ENCODE measurements at regions not wholly inside any gene's neighbourhood (a gene's known extent, or its start where the extent isn't known, plus 50 kb on each side); places are given as distances from the start of the nearest gene placed in this dataset.

DNA sequence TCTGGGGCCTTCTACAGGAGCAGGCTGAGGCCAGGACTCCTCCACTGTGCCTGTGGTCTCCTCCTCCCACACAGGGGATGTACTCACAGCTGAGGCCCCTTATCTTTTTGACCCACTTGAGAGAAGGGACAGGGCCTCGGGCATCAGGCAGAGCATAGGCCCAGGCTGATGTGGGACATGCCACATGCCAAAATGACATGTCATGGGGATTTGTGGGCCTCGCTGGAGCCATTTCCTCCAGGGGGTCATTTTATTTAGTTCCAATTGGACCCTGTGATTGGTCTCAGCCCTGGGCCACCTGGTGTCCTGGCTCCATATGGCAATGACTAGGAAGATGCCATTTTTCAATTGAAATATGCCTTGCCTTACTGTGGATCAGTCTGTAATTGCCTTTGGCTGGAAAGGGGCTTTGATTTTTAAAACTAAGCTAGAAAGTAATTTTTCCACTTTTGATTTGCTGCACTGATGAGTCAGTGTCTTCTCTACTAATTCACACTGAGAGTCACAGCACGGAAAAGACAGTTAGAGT lies 171.1 kb upstream of the NAV2 start (continued):
- TF ChIP-seq, protein P1, sequence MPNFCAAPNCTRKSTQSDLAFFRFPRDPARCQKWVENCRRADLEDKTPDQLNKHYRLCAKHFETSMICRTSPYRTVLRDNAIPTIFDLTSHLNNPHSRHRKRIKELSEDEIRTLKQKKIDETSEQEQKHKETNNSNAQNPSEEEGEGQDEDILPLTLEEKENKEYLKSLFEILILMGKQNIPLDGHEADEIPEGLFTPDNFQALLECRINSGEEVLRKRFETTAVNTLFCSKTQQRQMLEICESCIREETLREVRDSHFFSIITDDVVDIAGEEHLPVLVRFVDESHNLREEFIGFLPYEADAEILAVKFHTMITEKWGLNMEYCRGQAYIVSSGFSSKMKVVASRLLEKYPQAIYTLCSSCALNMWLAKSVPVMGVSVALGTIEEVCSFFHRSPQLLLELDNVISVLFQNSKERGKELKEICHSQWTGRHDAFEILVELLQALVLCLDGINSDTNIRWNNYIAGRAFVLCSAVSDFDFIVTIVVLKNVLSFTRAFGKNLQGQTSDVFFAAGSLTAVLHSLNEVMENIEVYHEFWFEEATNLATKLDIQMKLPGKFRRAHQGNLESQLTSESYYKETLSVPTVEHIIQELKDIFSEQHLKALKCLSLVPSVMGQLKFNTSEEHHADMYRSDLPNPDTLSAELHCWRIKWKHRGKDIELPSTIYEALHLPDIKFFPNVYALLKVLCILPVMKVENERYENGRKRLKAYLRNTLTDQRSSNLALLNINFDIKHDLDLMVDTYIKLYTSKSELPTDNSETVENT (CRISPR knock-in tag; IDR thresholded peaks at IDR 0.05) = no peak
- TF ChIP-seq FOSL1 (tag; conservative IDR thresholded peaks at IDR 0.05) (no peak), ZNF239 (CRISPR knock-in tag; IDR thresholded peaks at IDR 0.05) (no peak), NR4A1 (CRISPR knock-in tag; IDR thresholded peaks at IDR 0.05) (no peak), NR4A1 (tag; IDR thresholded peaks at IDR 0.05) (no peak)
- TF ChIP-seq, protein P2, sequence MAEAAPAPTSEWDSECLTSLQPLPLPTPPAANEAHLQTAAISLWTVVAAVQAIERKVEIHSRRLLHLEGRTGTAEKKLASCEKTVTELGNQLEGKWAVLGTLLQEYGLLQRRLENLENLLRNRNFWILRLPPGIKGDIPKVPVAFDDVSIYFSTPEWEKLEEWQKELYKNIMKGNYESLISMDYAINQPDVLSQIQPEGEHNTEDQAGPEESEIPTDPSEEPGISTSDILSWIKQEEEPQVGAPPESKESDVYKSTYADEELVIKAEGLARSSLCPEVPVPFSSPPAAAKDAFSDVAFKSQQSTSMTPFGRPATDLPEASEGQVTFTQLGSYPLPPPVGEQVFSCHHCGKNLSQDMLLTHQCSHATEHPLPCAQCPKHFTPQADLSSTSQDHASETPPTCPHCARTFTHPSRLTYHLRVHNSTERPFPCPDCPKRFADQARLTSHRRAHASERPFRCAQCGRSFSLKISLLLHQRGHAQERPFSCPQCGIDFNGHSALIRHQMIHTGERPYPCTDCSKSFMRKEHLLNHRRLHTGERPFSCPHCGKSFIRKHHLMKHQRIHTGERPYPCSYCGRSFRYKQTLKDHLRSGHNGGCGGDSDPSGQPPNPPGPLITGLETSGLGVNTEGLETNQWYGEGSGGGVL (CRISPR knock-in tag; IDR thresholded peaks at IDR 0.05) = no peak

DNA sequence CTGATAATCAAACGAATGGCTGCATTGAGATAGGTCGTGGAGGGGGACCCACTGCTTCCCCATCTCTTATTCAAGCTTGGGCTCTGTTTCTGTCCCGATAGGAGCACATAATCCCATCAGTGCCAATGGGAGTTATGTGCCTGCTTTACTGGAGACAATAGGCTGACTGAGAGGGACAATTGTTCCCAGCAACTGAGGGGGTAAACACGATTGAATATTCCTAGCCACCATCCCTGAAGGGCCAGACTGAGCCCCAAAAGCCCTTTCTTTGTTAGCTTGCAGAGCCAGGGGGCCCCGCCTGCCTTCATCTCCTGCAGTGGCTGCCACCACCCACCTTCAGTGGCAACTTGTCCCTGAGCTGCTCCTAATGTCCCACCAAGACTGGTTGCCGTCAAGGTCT lies 172.8 kb upstream of the NAV2 start:
- BruUV-seq (replicated peaks) = no TSS peak
- H3K27ac ChIP-seq (ENCODE audit: extremely low read depth, low read depth, low read length) = no peak overlapping the region
- in situ Hi-C loops (cut with MboI) = loop anchor here (10.0 kb wide), 1 partner anchor 225 kb away; no protein-coding TSS in a partner anchor
- FAIRE-seq (no peak), DNase-seq (ENCODE audit: extremely low read depth in 1 of 4, low spot score in 3 of 4) (no peak), ATAC-seq (no peak)
- 0% methylated on average over 6 of the region's 6 CpGs for WGBS (ENCODE audit: insufficient coverage, low coverage, missing lambda C conversion rate)
- no peak overlapping the region for H3K9ac ChIP-seq (ENCODE audit: insufficient read depth in 1 of 2, low read depth in 2 of 2, low read length in 2 of 2)
- no peaks in the 10 kb centered on the region for H3K9me3 ChIP-seq (replicated peaks; ENCODE audit: control insufficient read depth, insufficient read depth, low read depth, low read length)
- peaks cover 0 to 13% of the 10 kb centered on the region in 2 experiments; a peak in 2 of 5 replicates for H3K27me3 ChIP-seq (ENCODE audit: control insufficient read depth in 2 of 2, insufficient read depth in 2 of 2, low read length in 2 of 2)
- H3K9me1 ChIP-seq (ENCODE audit: control insufficient read depth, insufficient read depth, low read length) = no peaks in the 10 kb centered on the region
- H3K4me1 ChIP-seq (replicated peaks in 1 of 2; ENCODE audit: control insufficient read depth in 2 of 2, insufficient read depth in 2 of 2, low read length in 2 of 2) = no peaks in the 10 kb centered on the region
- H3K79me2 ChIP-seq (ENCODE audit: control insufficient read depth, insufficient read depth, low read length) = no peaks in the 10 kb centered on the region
- no peak overlapping the region for H3K4me2 ChIP-seq (ENCODE audit: insufficient read depth, low read length)
- no peak overlapping the region for H2AFZ ChIP-seq (ENCODE audit: low read depth, low read length)
- POLR2A ChIA-PET = interaction anchor here (0.6 kb wide), 1 partner anchor 142 kb away, joined by 3 read pairs; no protein-coding TSS in a partner anchor
- intact Hi-C loops (cut with micrococcal nuclease) = no loop called here
- CTCF ChIA-PET (ENCODE audit: low intra/inter-chr PET ratio) = no interaction called here
- H3K36me3 ChIP-seq (ENCODE audit: control insufficient read depth, insufficient read depth, low read length) = no peaks in the 10 kb centered on the region
- H4K20me1 ChIP-seq (replicated peaks; ENCODE audit: control insufficient read depth, insufficient read depth, low read length) = no peaks in the 10 kb centered on the region
- H3K4me3 ChIP-seq = no peak overlapping the region
- TF ChIP-seq EZH2 (IDR thresholded peaks at IDR 0.05; ENCODE audit: borderline replicate concordance, low read depth, low read length) = no peak
- TF ChIP-seq, protein P3, sequence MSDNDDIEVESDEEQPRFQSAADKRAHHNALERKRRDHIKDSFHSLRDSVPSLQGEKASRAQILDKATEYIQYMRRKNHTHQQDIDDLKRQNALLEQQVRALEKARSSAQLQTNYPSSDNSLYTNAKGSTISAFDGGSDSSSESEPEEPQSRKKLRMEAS (CRISPR knock-in tag; IDR thresholded peaks at IDR 0.05) = no peak
- TF ChIP-seq KLF1 (tag; IDR thresholded peaks at IDR 0.05) = no peak
- TF ChIP-seq MBD2 (IDR thresholded peaks at IDR 0.05; ENCODE audit: borderline replicate concordance, low read depth) = no peak
- TF ChIP-seq, protein P4, sequence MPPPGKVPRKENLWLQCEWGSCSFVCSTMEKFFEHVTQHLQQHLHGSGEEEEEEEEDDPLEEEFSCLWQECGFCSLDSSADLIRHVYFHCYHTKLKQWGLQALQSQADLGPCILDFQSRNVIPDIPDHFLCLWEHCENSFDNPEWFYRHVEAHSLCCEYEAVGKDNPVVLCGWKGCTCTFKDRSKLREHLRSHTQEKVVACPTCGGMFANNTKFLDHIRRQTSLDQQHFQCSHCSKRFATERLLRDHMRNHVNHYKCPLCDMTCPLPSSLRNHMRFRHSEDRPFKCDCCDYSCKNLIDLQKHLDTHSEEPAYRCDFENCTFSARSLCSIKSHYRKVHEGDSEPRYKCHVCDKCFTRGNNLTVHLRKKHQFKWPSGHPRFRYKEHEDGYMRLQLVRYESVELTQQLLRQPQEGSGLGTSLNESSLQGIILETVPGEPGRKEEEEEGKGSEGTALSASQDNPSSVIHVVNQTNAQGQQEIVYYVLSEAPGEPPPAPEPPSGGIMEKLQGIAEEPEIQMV (tag; conservative IDR thresholded peaks at IDR 0.05; ENCODE audit: low read depth) = no peak
- no peak for TF ChIP-seq SMARCE1 (IDR thresholded peaks at IDR 0.05)
- no peak for TF ChIP-seq HNRNPK (IDR thresholded peaks at IDR 0.05; ENCODE audit: low read depth, low read length, poor library complexity, severe bottlenecking)
- TF ChIP-seq ZNF561 (CRISPR knock-in tag; conservative IDR thresholded peaks at IDR 0.05) = no peak
- no peak for TF ChIP-seq ZNF589 (CRISPR knock-in tag; IDR thresholded peaks at IDR 0.05; ENCODE audit: low read depth)
